PFSK-1 (cell line): ENCODE measurements at regions not wholly inside any gene's neighbourhood (a gene's known extent, or its start where the extent isn't known, plus 50 kb on each side); places are given as distances from the start of the nearest gene placed in this dataset.

Source experiments
- FOXP2 ChIP-seq: optimal IDR thresholded peaks from 2 replicates; pipeline ENCODE3; 2011; ENCODE audit warnings: borderline replicate concordance, control low read depth, inconsistent platforms; ENCODE audit not compliant: insufficient read depth; ENCODE audit errors: extremely low read length, extremely low read depth
- POLR2AphosphoS5 ChIP-seq: IDR thresholded peaks from 2 replicates; pipeline ENCODE4 v1.6.1; 2012; ENCODE audit warnings: low read depth, mild to moderate bottlenecking, control low read depth, low read length, moderate library complexity
- REST ChIP-seq, 2 experiments: IDR thresholded peaks; 2 replicates each; pipeline versions ENCODE4 v1.6.1 to v1.8.0; 2011 to 2012; ENCODE audit warnings: low read depth in 2 of 2, low read length in 2 of 2, control low read depth in 1 of 2, inconsistent platforms in 1 of 2, mild to moderate bottlenecking in 1 of 2, moderate library complexity in 1 of 2; ENCODE audit not compliant: insufficient read depth in 1 of 2
- SIN3A ChIP-seq: IDR thresholded peaks from 2 replicates; pipeline ENCODE4 v1.6.1; 2012; ENCODE audit warnings: mild to moderate bottlenecking, low read length, moderate library complexity, borderline replicate concordance; ENCODE audit not compliant: insufficient read depth
- TAF1 ChIP-seq: IDR thresholded peaks from 2 replicates; pipeline ENCODE4 v1.6.1; 2012; ENCODE audit warnings: low read length, control low read depth, borderline replicate concordance; ENCODE audit not compliant: insufficient read depth

- TF ChIP-seq TAF1 (no peak), POLR2AphosphoS5 (no peak), REST (IDR thresholded peaks at IDR 0.05; ENCODE audit: insufficient read depth in 1 of 2, low read depth in 2 of 2, low read length in 2 of 2) (no peak), SIN3A (no peak), FOXP2 (no peak)
Observed at GRCh38 chr6:137733372-137733771, 133.7 kb upstream of the TNFAIP3 start.

DNA sequence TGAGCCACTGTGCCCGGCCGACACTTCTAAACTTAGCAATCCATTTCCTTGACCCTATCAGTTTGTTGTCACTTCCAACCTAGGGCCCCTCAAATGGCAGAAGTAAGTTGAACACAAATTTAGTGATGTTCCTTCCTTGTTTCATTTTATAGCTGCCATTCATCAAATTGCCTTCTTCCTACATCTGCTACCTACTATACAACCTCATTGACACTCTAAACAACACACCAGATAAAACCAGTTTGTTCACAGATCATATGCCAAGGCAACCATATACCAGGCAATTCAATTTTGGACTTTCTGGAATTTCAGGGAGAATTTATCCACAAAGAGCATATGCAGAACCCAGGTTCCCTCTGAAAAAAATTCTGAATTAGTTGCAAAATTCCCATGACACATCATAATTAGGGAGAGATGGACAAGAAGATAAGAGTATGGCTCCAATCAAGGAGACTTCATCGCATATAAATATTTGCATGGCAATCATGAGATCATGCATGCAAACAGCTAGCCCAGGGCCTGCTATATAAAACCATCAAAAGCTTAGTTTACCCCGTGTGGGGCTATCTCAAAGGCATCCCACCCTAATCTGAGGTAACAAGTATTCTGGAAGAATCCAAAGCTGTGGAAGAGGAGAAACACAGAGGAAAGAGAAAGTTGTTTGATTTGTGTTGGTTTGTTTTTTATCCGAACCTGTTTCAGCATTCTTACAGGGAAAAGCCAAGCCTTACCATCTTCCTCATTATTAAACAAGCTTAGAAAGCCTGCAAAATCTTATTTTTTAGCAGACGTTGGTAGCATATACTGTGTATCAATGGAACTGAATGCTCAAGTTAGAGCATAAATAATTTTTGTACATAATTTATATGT is 132.8 kb upstream of the TNFAIP3 start:
- TF ChIP-seq TAF1, result no peak
- TF ChIP-seq POLR2AphosphoS5, result no peak
- TF ChIP-seq REST (IDR thresholded peaks at IDR 0.05; ENCODE audit: insufficient read depth in 1 of 2, low read depth in 2 of 2, low read length in 2 of 2), result no peak
- TF ChIP-seq SIN3A, result no peak
- TF ChIP-seq FOXP2, result no peak

DNA sequence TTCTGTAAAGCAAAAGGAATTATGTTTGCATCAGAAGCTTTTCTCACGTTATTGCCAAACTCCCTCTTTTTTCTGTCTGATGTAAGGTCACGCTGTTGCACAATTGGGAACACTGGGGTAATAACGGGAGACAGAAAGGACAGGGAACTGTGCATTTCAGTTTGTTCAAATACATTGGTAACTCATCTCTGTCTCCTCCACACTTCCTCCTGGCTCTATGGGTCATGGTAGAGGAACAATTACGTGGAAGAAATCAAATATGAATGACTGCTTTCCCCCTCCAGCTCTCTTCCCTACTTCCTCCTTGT is 132.2 kb upstream of the TNFAIP3 start:
- TF ChIP-seq REST (IDR thresholded peaks at IDR 0.05; ENCODE audit: insufficient read depth in 1 of 2, low read depth in 2 of 2, low read length in 2 of 2) (no peak), FOXP2 (no peak), SIN3A (no peak), TAF1 (no peak), POLR2AphosphoS5 (no peak)

- TF ChIP-seq REST (IDR thresholded peaks at IDR 0.05; ENCODE audit: insufficient read depth in 1 of 2, low read depth in 2 of 2, low read length in 2 of 2) (no peak), TAF1 (no peak), SIN3A (no peak), FOXP2 (no peak), POLR2AphosphoS5 (no peak)
Observed at GRCh38 chr6:137736048-137736818, 130.8 kb upstream of the TNFAIP3 start.
